SIG-M5 treated with dmso at 0.1 percent for 504 hours (cell line): ENCODE measurements at regions not wholly inside any gene's neighbourhood (a gene's known extent, or its start where the extent isn't known, plus 50 kb on each side); places are given as distances from the start of the nearest gene placed in this dataset.
"Not testable (repeated sequence)": the region's sequence is repeated elsewhere in the genome, so short reads cannot be mapped to it uniquely, and the experiment has no call there.

Source experiments
- DNase-seq: peaks from one replicate; lab custom pipeline; 2025; ENCODE audit not compliant: unreplicated experiment; lab: John Stamatoyannopoulos, UW

DNA sequence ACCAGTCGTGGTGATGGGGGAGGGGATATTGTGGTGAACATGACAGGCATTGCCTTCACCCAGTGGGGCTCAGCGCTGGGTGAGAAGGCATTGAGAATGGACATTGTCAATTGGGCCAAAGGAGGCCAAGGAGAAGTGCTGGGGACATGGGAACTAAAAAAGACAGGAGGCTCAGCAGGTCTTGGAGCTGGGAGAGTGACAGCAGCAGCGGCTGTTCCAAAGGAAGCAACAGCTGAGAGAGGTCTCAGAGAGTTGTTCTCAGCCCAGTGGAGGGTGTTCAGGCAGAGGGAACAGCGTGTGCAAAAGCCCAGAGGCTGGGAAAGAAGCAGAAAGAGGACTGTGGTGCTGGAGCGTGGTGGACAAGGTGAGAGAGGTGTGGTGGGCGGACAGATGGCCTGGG is 56.6 kb upstream of the ASNS start:
- not testable (repeated sequence) for DNase-seq

DNA sequence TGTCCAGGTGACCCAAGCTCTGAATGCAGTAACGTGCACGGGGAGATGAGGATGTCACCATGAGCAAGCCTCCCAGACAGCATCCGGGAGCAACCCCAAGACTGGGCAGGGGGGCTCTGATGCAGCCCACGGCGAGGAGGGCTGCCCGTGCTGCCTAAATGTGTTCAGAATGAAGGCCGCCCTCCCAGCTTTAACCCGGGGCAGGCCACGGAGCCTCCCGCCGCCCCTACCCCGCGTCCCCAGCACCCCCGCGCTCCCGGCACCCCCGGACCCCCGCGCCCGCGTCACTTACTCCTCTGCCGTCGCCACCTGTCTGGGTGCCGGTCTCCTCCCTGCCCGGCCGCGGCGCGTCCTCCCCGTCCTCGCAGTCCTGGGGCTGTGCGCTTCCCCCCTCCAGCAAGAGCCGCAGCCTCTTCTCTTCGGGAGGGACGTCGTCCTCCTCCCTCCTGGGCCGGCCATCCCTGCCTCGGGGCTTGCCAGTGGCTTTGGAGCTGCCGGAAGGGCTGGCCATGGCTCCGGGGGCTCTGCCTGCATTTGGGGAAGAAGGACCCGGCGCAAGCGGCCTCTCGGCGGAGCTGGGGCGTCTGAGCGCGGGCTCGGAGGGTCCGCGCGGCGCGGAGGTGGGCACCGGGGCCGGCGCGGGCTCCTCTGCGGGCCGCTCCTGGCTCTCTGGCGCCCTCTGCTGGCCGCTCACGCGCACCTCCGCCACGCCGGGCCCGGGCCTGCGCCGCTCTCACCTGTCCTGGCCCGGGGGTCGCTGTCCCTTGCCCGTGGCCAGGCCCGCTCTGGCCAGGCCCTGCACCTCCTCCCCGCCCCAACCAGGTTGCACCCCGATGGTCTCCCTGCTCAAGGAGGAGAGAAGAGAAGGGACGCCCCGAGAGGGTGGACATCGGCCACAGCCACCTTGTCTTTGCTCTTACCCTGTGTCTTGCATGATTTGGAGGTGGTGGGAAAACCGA is 55.9 kb upstream of the ASNS start:
- DNase-seq, result peak; percentile 8
